Neuronal stem cell (in vitro differentiated cells): ENCODE measurements at regions not wholly inside any gene's neighbourhood (a gene's known extent, or its start where the extent isn't known, plus 50 kb on each side); places are given as distances from the start of the nearest gene placed in this dataset.
"Not testable (repeated sequence)": the region's sequence is repeated elsewhere in the genome, so short reads cannot be mapped to it uniquely, and the experiment has no call there.

ENCODE experiments used
- DNase-seq: peaks from one replicate; pipeline ENCODE4 v3.0.0-alpha.2; 2013; ENCODE audit warnings: low spot score
- H2AFZ ChIP-seq: one replicate; pipeline ENCODE4 v1.6.1; 2013; ENCODE audit warnings: mild to moderate bottlenecking, low read length, inconsistent platforms
- H2AK5ac ChIP-seq: 2 replicates; pipeline ENCODE4 v1.6.1; 2013; ENCODE audit warnings: low read depth, mild to moderate bottlenecking, inconsistent platforms, low read length, moderate library complexity, mixed read lengths
- H2BK120ac ChIP-seq: 2 replicates; pipeline ENCODE4 v1.6.1; 2013; ENCODE audit warnings: low read depth, mild to moderate bottlenecking, inconsistent platforms, low read length, moderate library complexity, mixed read lengths
- H2BK12ac ChIP-seq: one replicate; pipeline ENCODE4 v1.6.1; 2013; ENCODE audit warnings: low read length, inconsistent platforms
- H2BK15ac ChIP-seq: 2 replicates; pipeline ENCODE4 v1.6.1; 2013; ENCODE audit warnings: mild to moderate bottlenecking, low read length, inconsistent platforms, mixed read lengths
- H2BK5ac ChIP-seq: one replicate; pipeline ENCODE4 v1.6.1; 2013; ENCODE audit warnings: inconsistent platforms, mild to moderate bottlenecking, low read length, moderate library complexity
- H3K14ac ChIP-seq: one replicate; pipeline ENCODE4 v1.6.1; 2013; ENCODE audit warnings: low read length, inconsistent platforms
- H3K18ac ChIP-seq: 2 replicates; pipeline ENCODE4 v1.6.1; 2013; ENCODE audit warnings: low read length, inconsistent platforms
- H3K23ac ChIP-seq: 2 replicates; pipeline ENCODE4 v1.6.1; 2013; ENCODE audit warnings: low read depth, mild to moderate bottlenecking, mixed read lengths, low read length, inconsistent platforms; ENCODE audit not compliant: poor library complexity
- H3K27ac ChIP-seq: replicated peaks from 3 replicates; pipeline ENCODE4 v1.5.1; 2013; ENCODE audit warnings: low read length, inconsistent platforms
- H3K27me3 ChIP-seq, 3 experiments: 2 replicates each; pipeline ENCODE4 v1.6.1; 2013; ENCODE audit warnings: low read length in 3 of 3, mild to moderate bottlenecking in 2 of 3, inconsistent platforms in 1 of 3, low read depth in 1 of 3, mixed read lengths in 1 of 3, moderate library complexity in 1 of 3; ENCODE audit not compliant: control insufficient read depth in 3 of 3, insufficient read depth in 3 of 3
- H3K36me3 ChIP-seq, 2 donors: replicated peaks in 1 of 2; 2 replicates each; pipeline ENCODE4 v1.6.1; 2013; ENCODE audit warnings: low read length in 2 of 2; ENCODE audit not compliant: control insufficient read depth in 2 of 2, insufficient read depth in 2 of 2
- H3K4ac ChIP-seq: 2 replicates; pipeline ENCODE4 v1.6.1; 2013; ENCODE audit warnings: inconsistent platforms, mild to moderate bottlenecking, low read length, moderate library complexity
- H3K4me1 ChIP-seq, 2 donors: 1 replicate in 1 of 2; 2 replicates in 1 of 2; pipeline ENCODE4 v1.6.1; 2013; ENCODE audit warnings: low read length in 2 of 2, low read depth in 1 of 2; ENCODE audit not compliant: control insufficient read depth in 2 of 2, insufficient read depth in 1 of 2
- H3K4me2 ChIP-seq: one replicate; pipeline ENCODE4 v1.6.1; 2013; ENCODE audit warnings: mild to moderate bottlenecking, low read length, inconsistent platforms; ENCODE audit not compliant: insufficient read depth, poor library complexity, severe bottlenecking
- H3K4me3 ChIP-seq, 2 donors: 2 replicates each; pipeline ENCODE4 v1.5.1; 2013; ENCODE audit warnings: low read length in 2 of 2, mild to moderate bottlenecking in 2 of 2, inconsistent platforms in 1 of 2, moderate library complexity in 1 of 2
- H3K79me1 ChIP-seq: one replicate; pipeline ENCODE4 v1.6.1; 2013; ENCODE audit warnings: low read depth, mild to moderate bottlenecking, inconsistent platforms, low read length, moderate library complexity
- H3K9ac ChIP-seq: one replicate; pipeline ENCODE4 v1.6.1; 2013; ENCODE audit warnings: mild to moderate bottlenecking, low read depth, low read length, inconsistent platforms; ENCODE audit not compliant: poor library complexity
- H3K9me3 ChIP-seq, 2 donors: replicated peaks in 1 of 2; 2 replicates each; pipeline versions ENCODE3 to v1.6.1; 2013; ENCODE audit warnings: low read length in 2 of 2, mild to moderate bottlenecking in 2 of 2, inconsistent platforms in 1 of 2, low read depth in 1 of 2, mixed read lengths in 1 of 2, moderate library complexity in 1 of 2; ENCODE audit not compliant: control insufficient read depth in 2 of 2, insufficient read depth in 1 of 2
- H4K8ac ChIP-seq: one replicate; pipeline ENCODE4 v1.6.1; 2013; ENCODE audit warnings: low read depth, mild to moderate bottlenecking, inconsistent platforms, low read length, moderate library complexity
- H4K91ac ChIP-seq: one replicate; pipeline ENCODE4 v1.6.1; 2013; ENCODE audit warnings: low read length, low read depth, mild to moderate bottlenecking, inconsistent platforms; ENCODE audit not compliant: poor library complexity
- WGBS, 2 donors: extraction: QIAGEN DNeasy Blood & Tissue Kit; methylation state at CpG; one replicate each; pipeline ENCODE4 v1.1.7; 2013; ENCODE audit warnings: missing lambda C conversion rate in 2 of 2, mixed read lengths in 1 of 2; ENCODE audit not compliant: insufficient read length in 2 of 2, insufficient replicate concordance in 1 of 2; ENCODE audit errors: extremely low coverage in 2 of 2; 5-methylcytosine and 5-hydroxymethylcytosine counted together

DNA sequence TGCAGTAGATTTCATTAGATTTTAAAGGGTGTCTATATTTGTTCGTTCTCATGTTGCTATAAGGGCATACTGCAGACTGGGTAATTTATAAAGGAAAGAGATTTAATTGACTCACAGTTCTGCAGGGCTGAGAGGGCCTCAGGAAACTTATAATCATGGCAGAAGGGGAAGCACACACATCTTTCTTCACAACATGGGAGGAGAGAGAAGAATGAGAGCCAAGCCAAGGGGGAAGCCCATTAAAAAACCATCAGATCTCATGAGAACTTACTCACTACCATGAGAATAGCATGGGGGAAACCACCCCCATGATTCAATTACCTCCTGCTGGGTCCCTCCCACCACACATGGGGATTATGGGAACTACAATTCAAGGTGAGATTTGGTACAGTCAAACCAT lies 99.5 kb upstream of the TCF21 start:
- not testable (repeated sequence) for H2AFZ ChIP-seq, H4K8ac ChIP-seq, H3K4ac ChIP-seq, H3K27ac ChIP-seq, H3K27me3 ChIP-seq, H3K4me3 ChIP-seq, H3K4me1 ChIP-seq, H2BK5ac ChIP-seq, H3K9ac ChIP-seq, DNase-seq, H3K14ac ChIP-seq, H4K91ac ChIP-seq, H3K36me3 ChIP-seq, H3K23ac ChIP-seq, H2BK12ac ChIP-seq, H3K9me3 ChIP-seq, H3K18ac ChIP-seq, H2BK15ac ChIP-seq, H2BK120ac ChIP-seq, H3K79me1 ChIP-seq, H3K4me2 ChIP-seq, H2AK5ac ChIP-seq
- no CpG with 5 or more reads among the region's 1 CpG for WGBS, 2 donors

DNA sequence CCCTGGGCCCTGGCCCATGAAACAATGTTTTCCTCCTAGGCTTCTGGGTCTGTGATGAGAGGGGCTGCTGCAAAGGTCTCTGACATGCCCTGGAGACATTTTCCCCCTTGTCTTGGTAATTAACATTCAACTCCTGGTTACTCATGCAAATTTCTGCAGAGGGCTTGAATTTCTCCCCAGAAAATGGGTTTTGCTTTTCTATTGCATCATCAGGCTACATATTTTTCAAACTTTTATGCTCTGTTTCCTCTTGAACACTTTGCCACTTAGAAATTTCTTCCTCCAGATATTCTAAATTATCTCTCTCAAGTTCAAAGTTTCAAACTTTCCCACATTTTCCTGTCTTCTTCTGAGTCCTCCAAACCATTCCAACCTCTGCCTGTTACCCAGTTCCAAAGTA lies 98.2 kb upstream of the TCF21 start:
- not testable (repeated sequence) for H2BK15ac ChIP-seq, H3K9me3 ChIP-seq, H3K27me3 ChIP-seq, H2BK12ac ChIP-seq, H2AK5ac ChIP-seq, H3K4me1 ChIP-seq, H3K79me1 ChIP-seq, H2AFZ ChIP-seq, H3K4ac ChIP-seq, H3K36me3 ChIP-seq, H2BK120ac ChIP-seq, H3K4me3 ChIP-seq, H2BK5ac ChIP-seq, H4K8ac ChIP-seq, H3K14ac ChIP-seq, H4K91ac ChIP-seq, H3K27ac ChIP-seq, DNase-seq, H3K18ac ChIP-seq, H3K4me2 ChIP-seq, H3K9ac ChIP-seq, H3K23ac ChIP-seq

DNA sequence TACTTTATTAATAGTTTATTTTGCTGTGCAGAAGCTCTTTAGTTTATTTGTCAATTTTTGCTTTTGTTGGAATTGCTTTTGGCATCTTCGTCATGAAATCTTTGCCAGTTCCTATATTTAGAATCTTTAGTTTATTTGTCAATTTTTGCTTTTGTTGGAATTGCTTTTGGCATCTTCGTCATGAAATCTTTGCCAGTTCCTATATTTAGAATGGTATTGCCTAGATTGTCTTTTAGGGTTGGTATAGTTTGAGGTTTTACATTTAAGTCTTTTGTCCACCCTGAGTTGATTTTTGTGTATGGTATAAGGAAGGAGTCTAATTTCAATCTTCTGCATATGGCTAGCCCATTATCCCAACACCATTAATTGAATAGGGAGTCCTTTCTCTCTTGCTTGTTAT lies 93.9 kb upstream of the TCF21 start:
- not testable (repeated sequence) for H3K9ac ChIP-seq, H3K4me3 ChIP-seq, H3K4ac ChIP-seq, H2AK5ac ChIP-seq, H3K4me1 ChIP-seq, H2BK5ac ChIP-seq, H3K27ac ChIP-seq, H2BK120ac ChIP-seq, H3K18ac ChIP-seq, H4K8ac ChIP-seq, DNase-seq, H3K9me3 ChIP-seq, H3K14ac ChIP-seq, H2BK12ac ChIP-seq, H3K4me2 ChIP-seq, H3K23ac ChIP-seq, H4K91ac ChIP-seq, H3K27me3 ChIP-seq, H2AFZ ChIP-seq, H2BK15ac ChIP-seq, H3K79me1 ChIP-seq, H3K36me3 ChIP-seq
- WGBS, 2 donors: no CpG with 5 or more reads among the region's 2 CpGs

DNA sequence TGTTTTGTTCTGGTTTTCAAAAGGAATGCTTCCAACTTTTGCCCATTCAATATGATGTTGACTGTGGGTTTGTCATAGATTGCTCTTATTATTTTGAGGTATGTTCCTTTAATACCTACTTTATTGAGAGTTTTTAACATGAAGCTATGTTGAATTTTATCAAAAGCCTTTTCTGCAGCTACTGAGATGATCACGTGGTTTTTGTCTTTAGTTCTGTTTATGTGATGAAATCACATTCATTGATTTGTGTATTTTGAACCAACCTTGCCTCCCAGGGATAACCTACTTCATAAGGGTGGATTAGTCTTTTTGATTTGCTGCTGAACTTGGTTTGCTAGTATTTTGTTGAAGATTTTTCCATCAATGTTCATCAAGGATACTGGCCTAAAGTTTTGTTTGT lies 92.7 kb upstream of the TCF21 start:
- H3K27me3 ChIP-seq: no peaks in the 10 kb centered on the region
- H3K9me3 ChIP-seq: no peaks in the 10 kb centered on the region
- no peak overlapping the region for H3K14ac ChIP-seq
- H3K23ac ChIP-seq: no peak overlapping the region
- H2BK15ac ChIP-seq: no peak overlapping the region
- H3K79me1 ChIP-seq: no peaks in the 10 kb centered on the region
- no peak overlapping the region for H3K4me2 ChIP-seq
- no peak overlapping the region for H4K8ac ChIP-seq
- H3K4ac ChIP-seq: no peak overlapping the region
- no peak overlapping the region for H2AK5ac ChIP-seq
- no peak overlapping the region for H2BK12ac ChIP-seq
- no peaks in the 10 kb centered on the region for H3K36me3 ChIP-seq
- no peak overlapping the region for H3K27ac ChIP-seq
- H3K4me1 ChIP-seq: no peaks in the 10 kb centered on the region
- no peak overlapping the region for H2BK5ac ChIP-seq
- H3K9ac ChIP-seq: no peak overlapping the region
- WGBS, 2 donors: no CpG with 5 or more reads among the region's 1 CpG
- H2AFZ ChIP-seq: no peak overlapping the region
- H3K4me3 ChIP-seq: no peak overlapping the region
- no peak overlapping the region for H2BK120ac ChIP-seq
- no peak overlapping the region for H4K91ac ChIP-seq
- no peak for DNase-seq
- no peak overlapping the region for H3K18ac ChIP-seq
